ENCODE measurements at regions not wholly inside any gene's neighbourhood (a gene's known extent, or its start where the extent isn't known, plus 50 kb on each side); places are given as distances from the start of the nearest gene placed in this dataset.
"Not testable (repeated sequence)": the region's sequence is repeated elsewhere in the genome, so short reads cannot be mapped to it uniquely, and the experiment has no call there.

- peak; percentile 69 for DNase-seq
Measured at GRCh38 chr1:219347921-219348391, 174.3 kb downstream of the LYPLAL1 start.

DNA sequence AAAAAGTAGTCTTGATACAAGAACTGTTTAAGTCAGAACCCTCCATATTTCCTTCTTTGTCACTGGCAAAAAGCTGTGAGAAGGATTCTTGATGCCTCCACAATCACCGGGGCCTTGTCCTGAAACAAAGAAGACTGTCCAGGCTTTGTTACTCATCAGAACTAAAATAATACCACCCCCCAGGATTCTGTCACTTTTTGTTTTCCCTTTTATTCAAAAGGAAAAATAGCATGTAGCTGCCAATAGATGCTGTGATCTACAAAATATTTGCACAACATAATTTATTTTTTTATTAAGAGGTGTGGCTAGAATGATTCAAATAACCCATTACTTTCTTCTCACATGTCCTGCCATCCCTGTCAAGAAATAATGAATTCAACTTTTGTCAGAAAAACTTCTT, 173.7 kb downstream of the LYPLAL1 start:
- DNase-seq, result no peak

GRCh38 chr1:219345953-219346352, 172.3 kb downstream of the LYPLAL1 start:
- no peak for DNase-seq

DNA sequence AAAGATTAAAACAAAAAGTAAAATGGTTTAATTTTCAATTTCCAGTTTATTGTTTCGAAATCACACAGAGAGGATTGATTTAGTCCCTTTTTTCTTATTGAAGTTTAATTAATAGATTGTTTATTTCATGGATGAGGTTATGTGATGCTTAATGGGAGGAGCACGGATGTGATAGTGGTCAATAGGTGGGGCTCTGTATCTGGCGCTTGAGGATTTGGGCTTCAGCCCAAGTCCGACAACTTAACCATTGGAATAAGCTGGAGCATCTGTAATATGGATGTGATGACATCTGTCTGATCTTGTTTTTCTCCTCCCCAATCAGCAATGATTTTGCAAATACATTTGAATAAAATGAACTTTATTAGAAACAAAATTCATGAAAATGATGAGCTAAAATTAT, 169.2 kb downstream of the LYPLAL1 start:
- no peak for DNase-seq

- DNase-seq, result no peak
Measured at GRCh38 chr1:219340796-219341195, 167.1 kb downstream of the LYPLAL1 start.

DNA sequence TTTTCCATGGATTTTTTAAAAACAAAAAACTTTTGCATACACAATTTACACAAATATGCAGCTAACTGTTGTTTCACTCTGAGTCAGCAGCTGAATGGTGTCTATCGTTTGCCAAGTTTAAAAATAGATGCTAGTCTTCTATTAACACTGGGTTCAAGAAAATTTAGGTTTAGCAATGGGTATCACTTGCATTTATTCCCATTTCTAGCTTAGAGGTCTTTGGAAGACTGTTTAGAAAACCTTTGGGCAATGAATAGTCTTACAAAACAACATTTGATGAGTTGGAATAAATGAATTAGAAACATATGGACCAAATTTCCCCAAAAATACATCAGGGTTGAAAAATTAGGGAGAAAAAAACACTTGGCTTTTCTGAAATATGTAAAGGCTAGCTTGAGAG, 165.8 kb downstream of the LYPLAL1 start:
- no peak for DNase-seq

DNA sequence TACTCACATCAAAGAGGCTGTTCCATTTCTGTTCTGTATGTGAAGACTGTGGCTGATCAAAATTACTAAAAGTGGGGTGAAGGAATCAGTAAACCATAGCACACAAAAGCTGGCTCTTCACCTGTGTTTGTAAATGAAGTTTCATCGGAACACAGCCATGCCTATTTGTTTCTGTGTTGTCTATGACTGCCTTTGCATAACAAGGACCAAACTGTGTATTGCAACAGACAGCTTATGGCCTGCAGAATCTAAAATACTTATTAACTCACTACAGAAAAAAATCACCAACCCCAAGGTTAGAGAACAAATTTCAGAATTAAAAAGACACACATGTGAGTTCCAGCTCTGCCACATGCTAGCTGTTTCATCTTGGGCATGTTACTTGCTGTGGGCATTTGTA, 163.9 kb downstream of the LYPLAL1 start:
- no peak for DNase-seq

- no peak for DNase-seq
Measured at GRCh38 chr1:219333626-219334025, 159.9 kb downstream of the LYPLAL1 start.

GRCh38 chr1:219331424-219331823, 157.7 kb downstream of the LYPLAL1 start:
- DNase-seq, result no peak

DNA sequence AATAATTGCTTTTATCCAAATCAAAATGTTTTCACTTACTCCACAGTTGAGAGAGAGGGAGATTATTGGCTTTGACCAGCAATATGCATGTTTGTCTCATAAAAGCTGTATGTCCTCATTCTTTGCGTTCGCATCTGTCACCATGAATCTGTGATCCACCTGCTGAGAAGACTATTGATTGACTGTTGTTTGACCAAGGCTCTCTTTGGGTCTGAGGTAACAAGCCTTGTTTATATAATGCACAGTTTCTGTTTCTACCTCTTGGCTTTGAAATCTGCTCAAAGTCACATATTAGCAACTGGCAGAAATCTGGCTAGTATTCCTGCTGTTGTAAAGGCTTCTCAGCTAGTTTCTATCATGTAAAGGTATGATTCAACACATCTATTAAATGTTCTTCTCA, 157.0 kb downstream of the LYPLAL1 start:
- DNase-seq, result no peak

DNA sequence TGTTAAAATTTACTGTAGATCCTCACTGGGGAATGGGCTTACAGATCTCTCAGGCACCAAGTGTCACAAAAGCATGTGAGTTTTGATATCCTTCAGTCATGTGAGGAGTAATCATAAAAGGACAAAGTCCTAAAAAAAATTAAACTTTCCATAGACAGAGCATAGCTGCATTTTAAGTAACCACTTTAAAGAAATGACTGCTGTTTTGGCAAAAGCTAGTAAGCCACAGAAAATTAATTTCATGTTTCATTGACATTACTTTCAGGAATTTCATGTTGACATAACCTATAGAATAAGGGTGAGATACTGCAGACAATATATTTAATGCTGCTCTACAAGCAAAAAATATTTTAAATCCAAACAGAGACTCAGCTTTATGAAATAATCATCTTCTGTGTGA, 156.3 kb downstream of the LYPLAL1 start:
- no peak for DNase-seq

DNA sequence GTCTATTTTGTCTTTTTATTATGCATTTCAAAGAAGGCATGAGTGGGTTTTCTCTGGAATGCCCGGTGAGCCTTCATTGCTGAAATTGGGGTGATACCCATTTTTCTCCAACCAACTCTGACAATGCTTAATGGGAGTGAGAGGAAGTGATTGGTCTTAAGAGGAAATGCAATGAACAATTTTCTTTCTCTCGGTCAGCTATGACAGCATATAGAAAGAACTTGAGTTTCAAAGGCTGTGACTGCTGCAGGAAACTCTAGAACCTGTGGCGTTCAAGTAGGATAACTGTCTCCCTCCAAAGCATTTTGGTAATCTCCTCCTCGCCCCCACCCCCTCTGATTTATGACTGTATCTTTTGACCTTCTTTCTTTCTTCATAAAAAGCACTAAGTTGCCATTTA, 155.9 kb downstream of the LYPLAL1 start:
- DNase-seq, result peak; percentile 10

DNA sequence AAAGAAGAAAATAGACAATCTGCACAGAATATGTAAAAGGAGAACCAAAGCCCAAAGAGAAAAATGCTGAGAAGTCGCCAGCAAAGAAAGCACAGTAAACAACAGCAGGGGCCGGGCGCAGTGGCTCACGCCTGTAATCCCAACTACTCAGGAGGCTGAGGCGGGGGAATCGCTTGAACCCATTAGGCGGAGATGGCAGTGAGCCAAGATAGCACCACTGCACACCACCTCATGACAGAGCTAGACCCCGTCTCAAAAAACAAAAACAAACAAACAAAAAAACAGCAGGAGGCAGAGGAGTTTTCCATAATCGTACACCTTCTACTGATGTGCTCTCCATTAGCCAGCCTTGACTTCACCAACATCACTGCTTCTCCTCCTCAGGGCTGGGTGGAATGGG, 153.2 kb downstream of the LYPLAL1 start:
- DNase-seq, result no peak

GRCh38 chr1:219325368-219325742, 151.7 kb downstream of the LYPLAL1 start:
- no peak for DNase-seq

DNA sequence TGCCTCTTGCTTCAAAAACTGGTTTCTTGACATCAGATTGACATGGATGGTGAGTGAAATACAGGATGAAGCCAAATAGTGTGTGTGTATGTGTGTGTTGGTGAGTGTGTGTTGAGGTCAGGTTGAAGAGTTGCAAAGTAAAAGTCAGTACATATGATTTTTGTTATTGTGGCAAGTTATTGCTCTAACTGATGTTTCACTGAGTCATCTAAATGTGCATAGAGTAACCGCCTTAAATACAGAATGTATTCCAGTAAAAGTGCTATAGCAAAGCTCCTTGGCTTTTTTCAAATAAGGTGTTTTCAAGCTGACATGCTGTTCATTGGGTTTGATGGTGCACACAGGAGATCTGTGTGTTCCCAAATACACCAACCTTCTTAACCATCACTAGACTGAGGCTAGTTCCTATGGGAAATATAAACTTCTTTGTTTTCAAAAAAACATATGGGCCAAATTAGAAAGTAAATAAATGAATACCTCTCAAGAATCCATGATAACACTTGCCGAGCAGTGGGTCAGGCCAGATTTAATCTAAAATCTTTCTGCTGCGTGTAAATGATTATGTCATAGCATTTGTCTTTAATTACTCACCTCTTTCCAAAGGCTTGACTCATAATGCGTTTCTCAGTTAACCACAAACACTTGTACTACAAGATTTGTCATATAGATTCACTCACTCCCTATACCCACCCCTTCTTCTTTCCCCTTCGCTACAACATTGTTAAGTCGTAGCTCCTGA, 151.1 kb downstream of the LYPLAL1 start:
- peak; percentile 19 for DNase-seq

DNA sequence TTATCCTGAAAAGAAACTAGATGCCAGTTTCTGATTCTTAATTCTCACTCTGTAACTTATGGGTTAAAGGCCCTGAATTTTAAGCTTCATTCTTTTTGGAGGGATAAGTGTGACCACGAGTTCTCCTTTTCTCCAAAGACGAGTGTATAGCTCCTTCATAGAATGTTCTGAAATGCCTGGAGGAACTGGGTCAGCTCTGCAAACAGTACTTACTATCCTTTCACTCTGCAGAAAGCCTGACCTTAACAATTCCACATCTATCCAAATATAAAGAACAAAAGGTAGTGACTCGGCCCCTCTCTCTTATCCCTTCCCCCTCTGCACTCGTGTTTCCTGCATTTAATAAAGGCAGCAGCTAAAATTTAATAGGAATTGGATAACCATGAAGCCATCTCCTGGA, 150.5 kb downstream of the LYPLAL1 start:
- no peak for DNase-seq

GRCh38 chr1:219323426-219323825, 149.7 kb downstream of the LYPLAL1 start:
- peak; percentile 5 for DNase-seq

DNA sequence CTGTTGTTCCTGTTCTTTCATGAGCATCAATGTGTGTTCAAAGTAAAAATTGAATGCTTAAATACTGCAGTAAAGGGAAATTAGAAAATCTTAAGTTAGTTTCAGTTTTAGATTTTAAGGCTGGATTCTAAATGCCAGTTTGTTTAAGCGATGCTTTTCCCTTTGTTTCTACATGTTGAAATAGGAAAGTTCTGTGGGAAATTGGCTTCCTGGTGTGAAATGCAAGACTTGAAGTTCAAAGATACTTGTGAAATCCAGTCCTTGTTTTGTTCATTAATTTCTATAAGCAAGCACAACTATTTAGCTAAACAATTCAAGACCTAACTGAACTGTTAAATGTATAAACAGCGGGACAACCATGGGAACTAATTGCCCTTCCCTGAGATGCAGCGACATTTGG, 149.1 kb downstream of the LYPLAL1 start:
- no peak for DNase-seq

DNA sequence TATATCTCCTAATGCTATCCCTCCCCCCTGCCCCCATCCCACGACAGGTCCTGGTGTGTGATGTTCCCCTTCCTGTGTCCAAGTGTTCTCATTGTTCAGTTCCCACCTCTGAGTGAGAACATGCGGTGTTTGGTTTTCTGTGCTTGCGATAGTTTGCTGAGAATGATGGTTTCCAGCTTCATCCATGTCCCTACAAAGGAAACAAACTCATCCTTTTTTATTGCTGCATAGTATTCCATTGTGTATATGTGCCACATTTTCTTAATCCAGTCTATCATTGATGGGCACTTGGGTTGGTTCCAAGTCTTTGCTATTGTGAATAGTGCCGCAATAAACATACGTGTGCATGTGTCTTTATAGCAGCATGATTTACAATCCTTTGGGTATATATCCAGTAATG, 146.9 kb downstream of the LYPLAL1 start:
- DNase-seq, result not testable (repeated sequence)

DNA sequence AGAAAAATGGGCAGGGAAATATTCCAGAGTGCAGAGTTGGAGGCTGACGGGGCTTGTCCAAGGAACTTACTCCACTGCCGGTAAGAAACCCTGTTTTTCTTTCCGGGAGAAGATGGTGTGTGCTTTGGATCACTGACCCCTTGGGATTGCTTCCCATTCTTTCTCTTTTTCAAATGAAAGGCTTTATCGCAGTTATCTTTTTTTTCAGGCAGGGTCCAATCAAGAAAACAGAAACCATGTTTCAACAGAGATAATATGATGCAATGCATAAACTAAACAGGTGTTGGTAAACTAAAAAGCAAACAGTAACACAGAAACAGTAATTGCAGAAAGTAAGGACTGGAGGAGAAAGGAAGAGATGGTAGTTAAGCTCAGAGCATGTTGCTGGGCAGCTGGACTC, 145.1 kb downstream of the LYPLAL1 start:
- DNase-seq, result no peak

GRCh38 chr1:219317762-219318353, 144.2 kb downstream of the LYPLAL1 start:
- no peak for DNase-seq

DNA sequence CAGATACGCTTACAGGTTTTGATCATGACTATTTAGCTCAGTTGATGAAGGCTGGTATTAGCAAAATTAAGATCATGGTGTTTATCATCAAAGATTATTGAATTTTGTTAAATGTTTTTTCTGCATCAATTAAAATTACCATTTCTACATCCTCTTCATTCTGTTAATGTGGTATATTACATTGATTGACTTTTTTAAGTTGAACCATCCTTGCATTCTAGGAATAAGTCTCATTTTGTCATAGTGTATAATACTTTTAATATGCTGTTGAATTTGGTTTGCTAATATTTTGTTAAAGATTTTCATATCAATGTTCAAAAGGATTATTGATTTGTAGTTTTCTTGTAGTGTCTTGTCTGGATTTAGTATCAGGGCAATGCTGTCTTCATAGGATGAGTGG, 142.4 kb downstream of the LYPLAL1 start:
- DNase-seq, result no peak

- DNase-seq, result no peak
Measured at GRCh38 chr1:219313961-219314360, 140.3 kb downstream of the LYPLAL1 start.

- no peak for DNase-seq
Measured at GRCh38 chr1:219312967-219313366, 139.3 kb downstream of the LYPLAL1 start.

All from tongue (tissue), 1 donor.